ENCODE measurements at regions not wholly inside any gene's neighbourhood (a gene's known extent, or its start where the extent isn't known, plus 50 kb on each side); places are given as distances from the start of the nearest gene placed in this dataset.
"Not testable (repeated sequence)": the region's sequence is repeated elsewhere in the genome, so short reads cannot be mapped to it uniquely, and the experiment has no call there.

- no peak for DNase-seq
Measured at GRCh38 chr2:207372483-207372882, 157.3 kb upstream of the CREB1 start.

- no peak for DNase-seq
Measured at GRCh38 chr2:207375207-207375875, 154.4 kb upstream of the CREB1 start.

GRCh38 chr2:207378620-207379019, 151.1 kb upstream of the CREB1 start:
- not testable (repeated sequence) for DNase-seq

GRCh38 chr2:207385076-207385475, 144.7 kb upstream of the CREB1 start:
- DNase-seq, result no peak

- DNase-seq, result no peak
Measured at GRCh38 chr2:207385903-207386302, 143.9 kb upstream of the CREB1 start.

- DNase-seq, result no peak
Measured at GRCh38 chr2:207387001-207387571, 142.7 kb upstream of the CREB1 start.

GRCh38 chr2:207390302-207391095, 139.3 kb upstream of the CREB1 start:
- no peak for DNase-seq

GRCh38 chr2:207394203-207394781, 135.5 kb upstream of the CREB1 start:
- no peak for DNase-seq

GRCh38 chr2:207394812-207395534, 134.8 kb upstream of the CREB1 start:
- peak; percentile 53 for DNase-seq

- no peak for DNase-seq
Measured at GRCh38 chr2:207395535-207396251, 134.1 kb upstream of the CREB1 start.

GRCh38 chr2:207397917-207398655, 131.7 kb upstream of the CREB1 start:
- no peak for DNase-seq

- DNase-seq, result no peak
Measured at GRCh38 chr2:207399301-207399700, 130.5 kb upstream of the CREB1 start.

- DNase-seq, result no peak
Measured at GRCh38 chr2:207401338-207401737, 128.4 kb upstream of the CREB1 start.

- DNase-seq, result no peak
Measured at GRCh38 chr2:207403141-207403540, 126.6 kb upstream of the CREB1 start.

- DNase-seq, result no peak
Measured at GRCh38 chr2:207403950-207404349, 125.8 kb upstream of the CREB1 start.

GRCh38 chr2:207405150-207405549, 124.6 kb upstream of the CREB1 start:
- no peak for DNase-seq

GRCh38 chr2:207408086-207408794, 121.5 kb upstream of the CREB1 start:
- no peak for DNase-seq

GRCh38 chr2:207409517-207409916, 120.2 kb upstream of the CREB1 start:
- DNase-seq, result no peak

- DNase-seq, result no peak
Measured at GRCh38 chr2:207412787-207413310, 116.9 kb upstream of the CREB1 start.

GRCh38 chr2:207413376-207413907, 116.3 kb upstream of the CREB1 start:
- DNase-seq, result no peak
